ENCODE measurements at regions not wholly inside any gene's neighbourhood (a gene's known extent, or its start where the extent isn't known, plus 50 kb on each side); places are given as distances from the start of the nearest gene placed in this dataset.

DNA sequence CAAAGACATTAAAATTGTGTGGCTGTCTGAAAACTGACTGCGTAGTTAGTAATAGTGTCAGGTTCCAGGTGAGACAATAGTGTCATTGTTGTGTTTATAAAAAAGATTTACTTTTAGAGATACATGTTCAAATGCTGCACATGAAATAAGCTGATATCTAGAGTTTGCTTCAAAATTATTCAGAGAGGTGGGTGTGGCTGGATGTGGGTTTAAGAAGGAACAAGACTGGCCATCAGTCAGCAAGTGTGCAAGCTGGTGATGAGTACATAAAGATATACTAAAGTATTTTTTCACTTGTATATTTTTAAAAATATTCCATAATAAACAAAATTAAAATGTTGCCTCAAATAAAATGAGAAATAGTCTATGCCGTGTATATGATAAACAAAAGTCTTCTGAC is 190.6 kb downstream of the ARRDC4 start:
- no peak for TF ChIP-seq EZH2 (IDR thresholded peaks at IDR 0.05; ENCODE audit: borderline replicate concordance, low read length)
- TF ChIP-seq, protein P1, sequence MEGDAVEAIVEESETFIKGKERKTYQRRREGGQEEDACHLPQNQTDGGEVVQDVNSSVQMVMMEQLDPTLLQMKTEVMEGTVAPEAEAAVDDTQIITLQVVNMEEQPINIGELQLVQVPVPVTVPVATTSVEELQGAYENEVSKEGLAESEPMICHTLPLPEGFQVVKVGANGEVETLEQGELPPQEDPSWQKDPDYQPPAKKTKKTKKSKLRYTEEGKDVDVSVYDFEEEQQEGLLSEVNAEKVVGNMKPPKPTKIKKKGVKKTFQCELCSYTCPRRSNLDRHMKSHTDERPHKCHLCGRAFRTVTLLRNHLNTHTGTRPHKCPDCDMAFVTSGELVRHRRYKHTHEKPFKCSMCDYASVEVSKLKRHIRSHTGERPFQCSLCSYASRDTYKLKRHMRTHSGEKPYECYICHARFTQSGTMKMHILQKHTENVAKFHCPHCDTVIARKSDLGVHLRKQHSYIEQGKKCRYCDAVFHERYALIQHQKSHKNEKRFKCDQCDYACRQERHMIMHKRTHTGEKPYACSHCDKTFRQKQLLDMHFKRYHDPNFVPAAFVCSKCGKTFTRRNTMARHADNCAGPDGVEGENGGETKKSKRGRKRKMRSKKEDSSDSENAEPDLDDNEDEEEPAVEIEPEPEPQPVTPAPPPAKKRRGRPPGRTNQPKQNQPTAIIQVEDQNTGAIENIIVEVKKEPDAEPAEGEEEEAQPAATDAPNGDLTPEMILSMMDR (IDR thresholded peaks at IDR 0.05; ENCODE audit: low read length) = no peak
- peak overlapping the region; percentile 59 for H3K4me2 ChIP-seq (ENCODE audit: low read length)
- H3K9ac ChIP-seq (ENCODE audit: low read length) = peak overlapping the region; percentile 72
- H3K27ac ChIP-seq (ENCODE audit: low read depth, low read length, poor library complexity, severe bottlenecking) = peak overlapping the region; percentile 99
- no peak overlapping the region for H2AFZ ChIP-seq (ENCODE audit: low read length)
- H3K27me3 ChIP-seq (ENCODE audit: insufficient read depth, low read length) = no peaks in the 10 kb centered on the region
- no peaks in the 10 kb centered on the region for H3K79me2 ChIP-seq (ENCODE audit: insufficient read depth, low read length)
- H3K9me2 ChIP-seq (ENCODE audit: low read depth, low read length) = no peaks in the 10 kb centered on the region
- H3F3A ChIP-seq (ENCODE audit: insufficient read depth, low read length) = no peaks in the 10 kb centered on the region
- peak overlapping the region; percentile 36 for H3K4me3 ChIP-seq (ENCODE audit: low read depth, low read length, poor library complexity, severe bottlenecking)
- H4K20me1 ChIP-seq (ENCODE audit: insufficient read depth, low read length) = no peaks in the 10 kb centered on the region
- H3K36me3 ChIP-seq (ENCODE audit: insufficient read depth, low read length) = peaks cover 5% of the 10 kb centered on the region
- peaks cover 6% of the 10 kb centered on the region for H3K9me3 ChIP-seq (ENCODE audit: low read length)
- H3K4me1 ChIP-seq (ENCODE audit: insufficient read depth, low read length, severe bottlenecking) = peaks cover 91% of the 10 kb centered on the region

DNA sequence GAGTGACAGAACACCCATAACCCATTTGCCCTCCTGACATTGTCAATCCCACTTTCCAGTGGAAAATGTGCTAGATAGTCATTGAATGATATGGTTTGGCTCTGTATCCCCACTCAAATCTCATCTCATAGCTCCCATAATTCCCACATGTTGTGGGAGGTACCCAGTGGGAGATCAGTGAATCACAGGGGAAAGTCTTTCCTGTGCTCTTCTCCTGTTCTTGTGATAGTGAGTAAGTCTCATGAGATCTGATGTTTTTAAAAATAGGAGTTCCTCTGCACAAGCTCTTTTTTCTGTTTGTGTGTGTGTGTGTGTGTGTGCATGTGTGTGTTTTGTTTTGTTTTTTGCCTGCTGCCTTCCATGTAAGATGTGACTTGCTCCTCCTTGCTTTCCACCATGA is 191.7 kb downstream of the ARRDC4 start:
- Histone ChIP-seq H3K27ac (ENCODE audit: low read depth, low read length, poor library complexity, severe bottlenecking) (peak overlapping the region; percentile 99), H3K9me3 (ENCODE audit: low read length) (peaks cover 6% of the 10 kb centered on the region)

GRCh38 chr15:98154863-98155262 is 194.4 kb downstream of the ARRDC4 start:
- TF ChIP-seq, protein P1 (IDR thresholded peaks at IDR 0.05; ENCODE audit: low read length) = no peak
- TF ChIP-seq EZH2 (IDR thresholded peaks at IDR 0.05; ENCODE audit: borderline replicate concordance, low read length) = no peak
- Histone ChIP-seq H3K79me2 (ENCODE audit: insufficient read depth, low read length) (no peaks in the 10 kb centered on the region), H3K9me3 (ENCODE audit: low read length) (peaks cover 6% of the 10 kb centered on the region), H3F3A (ENCODE audit: insufficient read depth, low read length) (no peaks in the 10 kb centered on the region), H3K27ac (ENCODE audit: low read depth, low read length, poor library complexity, severe bottlenecking) (peak overlapping the region; percentile 39), H3K9ac (ENCODE audit: low read length) (no peak overlapping the region), H3K9me2 (ENCODE audit: low read depth, low read length) (no peaks in the 10 kb centered on the region), H3K4me3 (ENCODE audit: low read depth, low read length, poor library complexity, severe bottlenecking) (no peak overlapping the region), H3K4me2 (ENCODE audit: low read length) (no peak overlapping the region), H3K36me3 (ENCODE audit: insufficient read depth, low read length) (peaks cover 5% of the 10 kb centered on the region), H2AFZ (ENCODE audit: low read length) (no peak overlapping the region), H3K4me1 (ENCODE audit: insufficient read depth, low read length, severe bottlenecking) (peaks cover 91% of the 10 kb centered on the region), H4K20me1 (ENCODE audit: insufficient read depth, low read length) (no peaks in the 10 kb centered on the region), H3K27me3 (ENCODE audit: insufficient read depth, low read length) (no peaks in the 10 kb centered on the region)

More for the DNA sequence above, 191.7 kb downstream of the ARRDC4 start:
- no peak overlapping the region for H3K4me2 ChIP-seq (ENCODE audit: low read length)
- no peak overlapping the region for H3K4me3 ChIP-seq (ENCODE audit: low read depth, low read length, poor library complexity, severe bottlenecking)
- no peaks in the 10 kb centered on the region for H4K20me1 ChIP-seq (ENCODE audit: insufficient read depth, low read length)
- H3K4me1 ChIP-seq (ENCODE audit: insufficient read depth, low read length, severe bottlenecking) = peaks cover 91% of the 10 kb centered on the region
- no peaks in the 10 kb centered on the region for H3K79me2 ChIP-seq (ENCODE audit: insufficient read depth, low read length)
- peaks cover 5% of the 10 kb centered on the region for H3K36me3 ChIP-seq (ENCODE audit: insufficient read depth, low read length)
- no peaks in the 10 kb centered on the region for H3K9me2 ChIP-seq (ENCODE audit: low read depth, low read length)
- no peak overlapping the region for H2AFZ ChIP-seq (ENCODE audit: low read length)
- no peaks in the 10 kb centered on the region for H3F3A ChIP-seq (ENCODE audit: insufficient read depth, low read length)
- TF ChIP-seq EZH2 (IDR thresholded peaks at IDR 0.05; ENCODE audit: borderline replicate concordance, low read length) = no peak
- TF ChIP-seq, protein P1 (IDR thresholded peaks at IDR 0.05; ENCODE audit: low read length) = no peak
- H3K27me3 ChIP-seq (ENCODE audit: insufficient read depth, low read length) = no peaks in the 10 kb centered on the region
- peak overlapping the region; percentile 72; the same call in 1 of the 2 replicates for H3K9ac ChIP-seq (ENCODE audit: low read length)
